GM12873 (cell line): ENCODE measurements at regions not wholly inside any gene's neighbourhood (a gene's known extent, or its start where the extent isn't known, plus 50 kb on each side); places are given as distances from the start of the nearest gene placed in this dataset.

Source experiments
- TF ChIP-seq, protein P1 (sequence below): IDR thresholded peaks from 2 replicates; pipeline ENCODE4 v1.5.1; 2012; ENCODE audit warnings: low read depth, mild to moderate bottlenecking, moderate library complexity, low read length, control low read depth; ENCODE audit not compliant: insufficient read depth; ENCODE audit errors: missing control alignments

- TF ChIP-seq, protein P1, sequence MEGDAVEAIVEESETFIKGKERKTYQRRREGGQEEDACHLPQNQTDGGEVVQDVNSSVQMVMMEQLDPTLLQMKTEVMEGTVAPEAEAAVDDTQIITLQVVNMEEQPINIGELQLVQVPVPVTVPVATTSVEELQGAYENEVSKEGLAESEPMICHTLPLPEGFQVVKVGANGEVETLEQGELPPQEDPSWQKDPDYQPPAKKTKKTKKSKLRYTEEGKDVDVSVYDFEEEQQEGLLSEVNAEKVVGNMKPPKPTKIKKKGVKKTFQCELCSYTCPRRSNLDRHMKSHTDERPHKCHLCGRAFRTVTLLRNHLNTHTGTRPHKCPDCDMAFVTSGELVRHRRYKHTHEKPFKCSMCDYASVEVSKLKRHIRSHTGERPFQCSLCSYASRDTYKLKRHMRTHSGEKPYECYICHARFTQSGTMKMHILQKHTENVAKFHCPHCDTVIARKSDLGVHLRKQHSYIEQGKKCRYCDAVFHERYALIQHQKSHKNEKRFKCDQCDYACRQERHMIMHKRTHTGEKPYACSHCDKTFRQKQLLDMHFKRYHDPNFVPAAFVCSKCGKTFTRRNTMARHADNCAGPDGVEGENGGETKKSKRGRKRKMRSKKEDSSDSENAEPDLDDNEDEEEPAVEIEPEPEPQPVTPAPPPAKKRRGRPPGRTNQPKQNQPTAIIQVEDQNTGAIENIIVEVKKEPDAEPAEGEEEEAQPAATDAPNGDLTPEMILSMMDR, result no peak
Measured at GRCh38 chr3:148642214-148642613, 55.5 kb upstream of the AGTR1 start.

DNA sequence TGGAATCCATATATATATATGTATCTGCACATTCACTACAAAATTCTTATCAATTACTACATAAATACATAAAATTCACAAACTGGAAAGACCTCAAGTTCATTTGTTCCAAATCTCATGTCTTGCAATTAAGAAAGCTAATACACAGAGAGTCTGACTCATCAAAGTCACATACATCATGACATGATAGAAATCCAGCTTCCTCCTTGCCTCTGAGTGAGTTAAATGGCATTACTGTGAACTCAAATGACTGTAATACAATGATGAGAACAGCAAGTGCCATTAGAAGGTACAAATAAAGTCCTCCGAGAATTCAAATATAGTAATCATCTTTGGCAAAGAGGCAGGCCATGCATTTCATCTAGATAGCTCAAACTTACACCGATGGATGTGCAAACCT is 55.1 kb upstream of the AGTR1 start:
- TF ChIP-seq, protein P1, result no peak

DNA sequence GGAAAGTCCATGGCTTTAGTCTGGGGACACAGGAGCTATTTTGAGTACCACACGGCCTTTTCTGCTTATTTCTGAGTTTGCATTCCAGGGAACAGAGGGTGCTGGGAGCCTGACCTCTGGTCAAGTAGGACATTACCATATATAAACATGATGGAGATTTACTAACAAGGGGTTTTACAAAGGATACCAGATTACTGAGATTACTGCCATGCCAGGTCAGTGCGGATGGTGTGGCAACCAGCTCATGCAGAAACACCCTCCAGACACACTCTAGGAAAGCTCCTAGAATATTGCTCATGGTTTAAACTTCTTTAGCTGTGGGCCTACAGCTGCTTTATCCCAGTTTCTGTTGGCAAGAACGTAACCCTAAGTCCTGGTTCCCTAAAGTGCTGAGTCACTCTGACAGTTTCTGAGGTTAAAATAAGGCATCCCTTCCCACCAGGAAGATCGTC is 54.3 kb upstream of the AGTR1 start:
- TF ChIP-seq, protein P1, result no peak

DNA sequence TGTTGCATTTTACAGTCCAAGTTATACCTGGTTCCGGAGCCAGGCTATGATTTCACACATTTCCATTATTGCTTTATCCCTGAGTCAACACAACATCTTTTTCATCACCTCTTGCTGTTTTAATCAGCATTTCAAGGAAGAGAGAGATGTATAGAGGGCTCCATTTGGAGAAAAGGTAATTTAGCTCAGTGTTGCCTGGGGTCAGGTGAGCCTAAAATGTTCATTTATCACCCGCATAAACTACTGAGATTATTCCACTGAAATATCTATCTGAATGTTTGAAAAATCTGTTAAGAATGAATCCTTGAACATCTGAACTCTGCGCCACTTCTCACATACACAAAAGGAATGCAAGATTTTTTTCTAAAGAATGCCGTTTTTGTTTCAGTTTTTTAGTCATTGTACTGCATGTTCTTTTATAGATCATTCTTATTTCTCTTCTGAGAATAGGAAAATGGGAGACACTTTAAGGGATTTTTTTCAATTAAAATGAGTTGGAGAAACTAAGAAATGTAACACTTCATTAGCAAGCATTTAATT is 51.5 kb upstream of the AGTR1 start:
- TF ChIP-seq, protein P1, result no peak
